GM19467 (cell line): ENCODE measurements at regions not wholly inside any gene's neighbourhood (a gene's known extent, or its start where the extent isn't known, plus 50 kb on each side); places are given as distances from the start of the nearest gene placed in this dataset.
"Not testable (repeated sequence)": the region's sequence is repeated elsewhere in the genome, so short reads cannot be mapped to it uniquely, and the experiment has no call there.

Experiments used
- ATAC-seq: cut with Tn5 transposase; IDR thresholded peaks from one replicate; pipeline ENCODE4 v1.9.1; 2021; ENCODE audit warnings: mild to moderate bottlenecking, moderate library complexity; ENCODE audit not compliant: unreplicated experiment

DNA sequence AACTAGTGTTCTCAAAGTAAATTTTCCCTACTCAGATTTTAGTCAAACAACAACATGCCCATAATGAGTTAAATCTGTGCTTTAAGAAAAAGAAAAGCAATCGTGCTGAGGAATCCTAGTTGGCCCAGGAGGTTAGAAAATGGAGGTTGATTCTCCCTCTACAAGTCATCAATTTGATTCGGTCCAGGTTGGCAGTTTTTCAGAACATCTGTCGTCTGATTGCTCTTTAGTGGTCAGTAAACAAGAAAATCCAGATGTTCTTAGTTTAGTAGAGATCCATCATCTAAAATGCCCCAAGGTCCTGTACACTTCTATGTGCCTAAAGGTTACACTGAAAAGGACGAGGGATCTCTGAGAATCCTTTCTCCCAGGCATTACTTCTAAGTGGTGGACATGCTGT, 659.2 kb downstream of the MTRR start:
- no peak for ATAC-seq

DNA sequence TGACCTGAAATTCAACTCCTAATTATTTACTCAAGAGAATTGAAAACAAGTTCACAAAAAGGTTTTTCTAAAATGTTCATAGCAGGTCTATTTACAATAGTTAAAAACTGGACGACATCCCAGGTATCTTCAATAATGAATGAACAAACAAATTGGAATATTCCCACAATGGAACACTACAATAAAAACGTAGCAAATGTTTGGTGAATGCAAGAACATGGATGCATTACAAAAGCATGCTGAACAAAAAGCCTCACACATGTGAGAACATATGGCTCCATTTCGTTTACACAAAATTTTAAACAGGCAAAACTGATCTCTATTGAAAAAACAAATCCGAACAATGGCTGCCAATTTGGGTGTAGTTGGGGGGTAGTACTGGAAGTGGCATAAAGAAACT, 669.9 kb downstream of the MTRR start:
- ATAC-seq = no peak

DNA sequence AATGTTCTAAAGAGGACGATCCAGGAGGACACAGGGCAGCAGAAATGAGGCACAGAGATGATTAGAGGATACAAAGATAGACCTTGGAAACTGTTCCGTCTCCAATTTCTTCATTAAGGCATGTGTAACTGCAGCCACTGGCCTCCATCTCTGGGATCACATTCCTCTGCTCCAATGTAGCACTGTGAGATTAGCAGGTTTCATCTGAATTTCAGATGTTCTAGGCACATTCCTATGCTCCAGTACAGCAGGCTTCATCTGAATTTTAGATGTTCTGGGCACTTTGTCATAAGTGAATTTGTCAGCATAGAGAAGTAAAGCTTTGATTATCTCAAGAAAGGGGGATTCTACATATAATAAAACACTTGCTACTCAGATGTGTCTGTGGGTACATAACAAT, 671.4 kb downstream of the MTRR start:
- no peak for ATAC-seq

DNA sequence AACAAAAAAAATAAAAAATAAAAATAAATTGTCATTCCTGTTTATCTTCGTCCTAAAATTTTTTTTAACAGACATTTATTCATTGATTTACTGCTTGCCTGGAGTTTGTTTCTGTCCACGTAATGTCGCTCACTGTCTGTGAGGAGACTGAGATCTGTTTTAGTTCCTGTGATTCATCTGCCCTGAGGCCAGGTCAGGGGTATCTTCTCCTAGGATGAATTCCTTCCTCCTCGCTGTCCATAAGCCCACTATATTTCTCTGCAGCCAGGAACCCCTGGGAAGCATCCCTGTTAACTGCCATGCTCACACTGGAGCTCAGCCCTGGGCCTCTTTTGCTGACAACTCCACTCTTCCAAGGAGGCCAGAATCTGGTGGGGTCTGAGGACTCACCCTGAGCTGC, 682.0 kb downstream of the MTRR start:
- no peak for ATAC-seq

DNA sequence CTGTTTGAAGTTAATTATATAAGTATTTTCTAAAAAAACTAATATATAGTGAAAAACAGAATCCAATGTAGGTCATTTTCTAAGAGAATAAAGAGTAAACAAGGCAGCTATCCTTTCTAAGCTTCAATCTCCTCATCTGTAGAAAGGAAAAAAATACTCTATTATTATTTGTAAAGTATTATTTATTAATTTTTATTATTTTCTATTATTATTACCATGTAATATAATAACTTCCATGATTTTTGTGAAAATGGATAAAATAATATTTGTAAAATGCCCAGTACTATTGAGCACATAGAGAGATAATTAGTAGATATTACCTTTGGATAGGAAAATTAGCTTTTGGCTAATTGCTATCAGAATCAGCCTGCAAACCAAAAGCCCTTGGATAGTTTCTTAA, 684.4 kb downstream of the MTRR start:
- ATAC-seq = no peak

DNA sequence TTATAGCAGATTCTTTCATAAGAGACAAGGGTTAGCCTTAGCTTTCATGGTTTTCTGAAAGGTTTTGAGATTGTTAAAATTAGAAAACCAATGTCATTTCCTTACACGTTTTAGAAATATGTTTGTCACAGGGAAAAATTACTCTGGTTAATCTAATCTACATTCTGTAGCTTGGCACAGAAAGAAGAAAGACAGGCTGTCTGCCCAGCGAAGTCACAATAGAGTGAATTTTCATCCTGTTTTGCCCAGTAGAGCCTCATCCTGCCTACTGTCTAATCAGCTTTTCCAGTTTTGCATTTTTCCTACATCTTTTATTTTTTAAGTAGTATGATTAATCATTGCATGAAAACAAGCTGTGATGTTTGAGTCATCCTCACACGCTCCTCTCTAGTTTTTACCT, 688.8 kb downstream of the MTRR start:
- no peak for ATAC-seq

DNA sequence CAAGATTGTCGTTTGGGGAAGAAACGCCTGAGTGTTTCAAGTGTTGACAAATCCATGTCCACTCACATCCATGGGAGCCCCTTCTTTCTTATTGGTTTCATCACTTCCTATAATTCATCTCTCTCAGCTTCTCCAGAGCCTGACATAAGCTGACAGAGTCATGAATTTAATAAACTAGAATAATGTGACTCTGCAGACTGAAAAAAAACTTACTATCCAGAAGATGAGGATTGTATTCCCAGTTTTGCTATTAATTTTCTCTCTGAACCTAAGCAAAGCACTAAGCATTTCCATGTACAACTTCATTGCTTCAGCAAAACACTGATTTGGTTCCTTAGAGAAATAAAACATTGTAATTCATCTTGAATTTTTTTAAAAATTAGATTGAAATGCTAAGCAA, 691.8 kb downstream of the MTRR start:
- ATAC-seq = no peak

DNA sequence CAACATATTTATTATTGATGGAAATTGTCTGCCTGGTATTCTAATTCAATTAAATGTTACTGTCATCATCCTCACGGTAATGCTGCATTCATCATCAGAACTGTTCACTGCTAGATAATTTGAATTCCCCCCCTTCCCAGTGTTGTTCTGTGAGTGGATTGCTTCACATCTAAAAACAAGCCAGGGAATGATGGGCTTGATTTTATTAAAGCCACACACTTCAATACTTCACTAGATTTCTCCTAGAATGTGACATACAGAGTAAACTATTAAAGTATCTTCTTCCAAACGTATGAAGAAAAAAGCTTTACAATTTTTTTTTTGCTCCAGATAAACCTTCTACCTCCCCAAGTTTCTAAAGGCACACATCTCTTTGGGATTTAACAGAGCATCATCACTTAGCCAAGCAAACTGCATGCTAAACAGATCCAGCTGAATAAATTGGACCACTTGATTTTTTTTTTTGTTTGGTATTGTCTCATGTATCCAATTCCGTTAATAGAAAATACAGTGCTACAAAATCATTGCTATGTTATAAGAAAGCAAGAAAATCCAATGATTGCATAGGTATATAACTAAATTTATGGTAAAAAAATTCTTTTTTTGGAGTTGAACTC, 692.4 kb downstream of the MTRR start:
- no peak for ATAC-seq

DNA sequence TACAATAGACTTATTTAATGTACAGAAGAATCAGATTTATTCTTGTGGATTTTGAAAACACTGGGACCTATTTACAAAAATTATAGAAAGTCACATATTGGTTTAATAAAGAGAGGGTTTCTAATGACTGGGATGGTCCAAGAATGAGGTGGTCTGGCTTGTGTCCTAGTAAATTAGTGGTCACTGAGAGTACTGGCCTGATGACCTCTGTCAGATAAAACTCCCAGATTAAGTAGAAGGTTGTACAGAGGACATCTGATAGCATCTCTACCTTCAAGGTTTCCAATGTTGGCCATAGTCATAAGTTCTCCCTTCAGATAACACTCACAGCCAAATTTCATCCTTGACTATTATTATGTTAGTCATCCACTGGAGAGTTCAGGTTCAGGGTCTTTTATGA, 692.9 kb downstream of the MTRR start:
- no peak for ATAC-seq

DNA sequence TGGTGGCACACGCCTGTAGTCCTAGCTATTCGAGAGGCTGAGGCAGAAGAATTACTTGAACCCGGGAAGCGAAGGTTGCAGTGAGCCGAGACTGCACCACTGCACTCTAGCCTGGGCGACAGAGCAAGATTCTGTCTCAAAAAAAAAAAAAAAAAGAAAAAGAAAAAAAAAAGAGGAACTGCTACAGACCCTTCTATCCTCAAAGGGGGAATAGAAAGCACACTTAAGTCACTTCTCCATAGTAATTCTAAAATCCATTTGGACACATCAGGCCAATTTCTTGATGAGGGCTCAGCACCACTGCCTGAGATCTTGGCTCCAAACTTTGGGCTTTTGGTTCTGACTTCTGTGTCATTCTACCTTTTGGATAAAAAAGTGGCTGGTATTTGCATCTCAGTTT, 694.6 kb downstream of the MTRR start:
- not testable (repeated sequence) for ATAC-seq

DNA sequence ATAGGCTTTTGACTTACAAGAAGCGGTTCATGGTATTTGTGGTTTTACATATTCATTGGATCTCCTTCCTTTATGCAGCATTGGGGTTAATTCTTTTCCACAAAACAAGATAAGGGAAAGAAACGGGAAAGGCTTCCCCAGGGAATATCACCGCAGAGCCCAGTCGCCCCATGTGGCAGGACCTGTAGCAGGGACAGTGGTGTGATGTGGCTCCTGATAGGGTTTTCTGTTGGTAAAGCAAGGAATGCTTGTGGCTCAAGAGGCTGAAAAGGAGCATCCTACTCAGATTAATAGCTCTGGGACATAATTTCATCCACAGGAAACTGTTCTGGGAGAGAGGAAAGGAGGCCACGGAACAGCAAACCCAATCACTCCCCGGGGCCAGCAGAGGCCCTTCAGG, 699.9 kb downstream of the MTRR start:
- ATAC-seq = no peak

DNA sequence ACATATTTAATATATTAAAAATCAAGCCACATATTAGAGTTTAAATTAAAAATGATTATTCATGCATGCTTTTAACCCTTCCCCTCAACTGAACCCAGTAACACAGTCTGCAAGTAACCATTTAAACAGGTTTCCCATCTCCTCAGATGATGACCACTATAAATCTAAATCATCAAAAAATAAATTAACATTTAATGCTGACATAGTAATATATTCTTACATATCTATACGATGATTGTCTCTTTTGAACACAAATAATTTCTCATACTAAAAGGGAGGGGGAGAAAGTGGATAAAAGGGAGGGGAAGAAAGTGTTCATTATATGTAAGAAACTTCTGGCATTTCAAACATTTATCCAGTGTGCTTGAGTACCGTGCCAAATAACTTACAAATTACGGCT, 701.6 kb downstream of the MTRR start:
- no peak for ATAC-seq

DNA sequence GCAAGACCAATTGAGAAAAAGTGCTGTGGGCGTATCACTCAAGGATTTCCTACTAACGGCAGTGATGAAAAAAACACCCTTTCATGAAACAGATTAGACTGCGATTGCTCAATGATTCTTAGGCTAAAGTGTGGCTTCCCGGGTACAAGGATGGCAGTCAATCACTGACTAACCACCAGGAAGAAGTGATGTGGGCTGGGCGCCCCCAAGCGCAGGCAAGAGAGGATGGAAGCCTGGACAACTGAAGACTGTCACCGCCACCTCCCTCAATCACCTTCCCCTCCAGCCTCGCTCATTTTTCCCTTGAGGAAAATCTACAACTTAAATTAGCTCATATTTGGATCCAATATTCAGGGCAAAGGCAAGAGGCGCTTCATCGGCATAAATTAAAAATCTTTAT, 707.2 kb downstream of the MTRR start:
- no peak for ATAC-seq

DNA sequence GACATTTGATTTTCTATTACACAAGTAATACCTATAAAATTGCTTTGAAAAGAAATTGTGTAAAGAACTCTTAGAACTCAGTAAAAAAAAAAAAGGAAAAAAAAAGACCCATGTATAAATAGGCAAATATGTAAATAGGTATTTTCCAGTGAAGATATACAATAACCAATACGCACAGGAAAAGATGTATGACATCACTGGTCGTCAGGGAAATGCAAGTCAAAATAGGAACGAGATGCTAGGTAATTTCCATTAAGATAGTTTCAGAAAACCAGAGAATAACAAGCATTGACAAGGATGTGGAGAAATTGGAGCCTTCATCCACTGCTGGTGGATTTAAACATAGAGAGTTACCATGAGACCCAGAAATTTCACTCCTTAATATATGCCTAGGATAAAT, 708.8 kb downstream of the MTRR start:
- no peak for ATAC-seq

DNA sequence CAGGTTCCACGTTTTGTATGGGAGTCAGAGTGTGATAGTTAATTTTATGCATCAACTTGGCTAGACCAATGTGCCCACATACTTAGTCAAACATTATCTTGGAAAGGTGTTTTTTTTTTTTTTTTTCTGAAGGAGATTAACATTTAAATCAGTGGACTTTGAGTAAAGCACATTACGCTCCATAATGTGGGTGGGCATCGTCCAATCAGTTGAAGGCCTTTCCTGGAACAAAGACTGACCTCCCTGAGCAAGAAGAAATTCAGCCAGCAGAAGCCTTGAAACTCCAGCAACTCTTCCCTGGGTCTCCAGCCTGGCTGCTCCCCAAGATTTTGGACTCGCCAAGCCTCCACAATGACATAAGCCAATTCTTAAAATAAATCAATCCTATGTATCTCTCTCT, 711.4 kb downstream of the MTRR start:
- ATAC-seq = no peak

DNA sequence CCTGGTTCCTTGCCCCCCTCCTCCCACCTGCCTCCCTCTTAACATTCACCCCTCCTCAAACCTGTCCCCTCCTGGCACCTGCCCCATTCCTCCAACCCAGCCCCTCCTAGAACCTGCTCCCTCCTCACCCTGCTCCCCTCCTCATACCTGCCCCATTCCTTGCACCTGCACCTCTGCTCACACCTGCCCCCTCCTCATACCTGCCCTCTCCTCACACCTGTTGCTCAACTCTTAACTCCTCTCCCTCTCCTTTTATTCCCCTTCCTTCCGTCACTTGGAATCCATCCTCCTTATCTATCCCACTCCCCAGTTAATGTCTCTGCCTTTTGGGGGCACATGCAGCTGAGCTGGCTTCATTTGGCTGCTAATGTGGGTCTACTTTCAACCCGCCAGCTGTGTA, 712.1 kb downstream of the MTRR start:
- ATAC-seq = no peak

DNA sequence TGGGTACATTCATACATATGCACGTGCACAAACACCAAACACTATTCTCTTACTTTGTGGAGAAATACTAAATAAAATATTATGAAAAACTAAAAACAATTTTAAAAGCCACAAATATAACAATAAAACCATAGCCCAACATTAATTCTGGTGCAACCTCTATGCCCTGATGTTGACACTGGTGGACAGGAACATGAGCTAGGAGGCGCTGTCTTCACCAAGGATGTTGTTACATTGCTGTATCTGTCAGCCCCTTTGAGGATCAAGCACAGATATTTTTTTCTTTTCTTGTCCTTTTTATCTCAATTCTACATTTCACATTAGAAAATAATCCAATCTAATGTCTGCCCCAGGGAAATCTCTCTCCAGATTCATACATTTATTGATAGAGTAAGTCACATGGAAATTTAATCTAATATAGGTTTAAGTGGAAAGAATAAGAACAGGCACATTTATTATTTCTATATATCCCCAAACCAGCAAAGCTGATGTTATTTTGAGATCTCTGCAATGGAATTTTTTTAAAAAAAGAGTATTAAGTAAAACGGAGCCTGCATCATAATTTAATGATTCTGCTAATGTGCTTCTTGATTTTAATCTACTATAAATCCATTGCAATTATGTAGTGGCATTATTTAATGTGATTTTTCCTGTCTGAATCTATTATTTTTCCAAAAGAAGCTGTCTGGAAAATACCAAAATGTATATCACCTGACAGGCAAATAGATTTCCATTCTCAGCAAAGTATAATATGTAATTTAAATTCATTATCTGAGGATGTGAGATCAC, 716.5 kb downstream of the MTRR start:
- no peak for ATAC-seq

DNA sequence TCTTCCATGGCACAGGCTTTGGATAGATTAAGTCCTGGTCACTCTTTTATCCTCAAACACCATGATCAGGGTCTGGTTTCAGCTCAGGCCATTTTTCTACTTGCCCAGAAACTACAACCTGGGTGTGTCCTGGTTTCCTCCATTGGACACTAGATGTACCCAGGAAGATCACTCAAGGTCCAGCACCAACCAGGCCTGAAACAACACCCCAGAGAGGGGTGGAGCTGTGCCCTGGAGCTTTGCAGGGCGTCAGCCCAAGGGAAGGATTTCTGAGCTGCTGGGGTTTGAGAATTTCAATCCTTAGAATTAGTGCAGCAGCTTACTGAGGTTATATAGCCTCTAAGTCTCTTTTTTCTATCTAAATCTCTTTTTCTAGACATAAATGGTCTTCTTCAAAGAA, 722.0 kb downstream of the MTRR start:
- ATAC-seq = no peak

DNA sequence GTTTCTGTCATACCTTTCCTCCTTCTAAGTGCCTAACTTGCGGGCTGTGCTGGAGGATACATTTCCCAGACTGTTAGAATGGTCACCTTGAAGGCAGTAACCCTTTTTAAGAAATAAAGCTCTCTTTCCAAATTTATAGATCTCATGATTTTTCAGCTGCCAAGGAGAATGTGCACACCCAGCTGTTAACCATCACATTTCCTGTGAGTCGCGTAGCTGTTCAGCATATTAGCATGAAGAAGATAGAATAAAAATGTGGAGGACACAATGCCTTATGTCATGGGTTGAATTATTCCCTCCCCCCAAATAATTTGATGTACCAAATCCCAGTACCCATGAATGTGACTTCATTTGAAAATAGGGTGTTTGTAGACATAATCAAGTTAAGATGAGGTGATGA, 729.4 kb downstream of the MTRR start:
- no peak for ATAC-seq

DNA sequence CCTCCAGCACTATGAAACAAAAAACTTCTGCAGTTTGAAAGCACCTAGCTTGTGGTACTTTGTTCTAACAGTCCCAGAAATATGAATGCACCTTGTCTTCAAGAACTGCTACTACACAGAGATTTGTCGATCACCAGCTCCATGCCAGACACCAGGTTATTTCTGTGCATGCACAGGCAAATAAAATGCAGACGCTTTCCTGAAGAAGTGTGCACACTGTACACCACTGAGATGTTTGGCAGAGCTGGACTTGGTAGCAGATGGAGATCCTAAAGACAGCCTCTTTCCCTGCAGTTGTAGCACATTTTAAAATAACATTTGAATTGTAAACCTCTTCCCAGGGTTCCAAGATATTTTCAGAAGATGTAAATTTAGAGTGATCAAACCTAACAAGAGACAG, 730.0 kb downstream of the MTRR start:
- no peak for ATAC-seq

DNA sequence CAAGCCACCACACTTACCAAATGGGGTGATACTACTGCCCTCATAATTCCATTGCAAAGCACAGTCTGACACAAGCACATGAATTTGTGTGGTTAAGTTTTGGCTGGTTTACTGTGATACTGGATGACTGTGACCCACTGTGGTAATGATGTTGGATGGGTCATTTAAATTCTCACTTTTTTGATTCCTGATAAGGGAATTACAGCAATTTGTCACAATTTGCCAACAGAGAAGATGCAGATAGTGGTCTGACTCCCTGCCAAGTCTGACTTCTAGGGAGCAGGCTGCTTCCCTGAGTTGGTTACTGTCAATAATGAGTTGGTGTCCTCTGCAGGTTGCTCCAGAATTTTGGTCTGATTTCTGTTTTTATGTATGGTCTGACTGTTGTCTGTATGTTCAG, 731.9 kb downstream of the MTRR start:
- no peak for ATAC-seq

DNA sequence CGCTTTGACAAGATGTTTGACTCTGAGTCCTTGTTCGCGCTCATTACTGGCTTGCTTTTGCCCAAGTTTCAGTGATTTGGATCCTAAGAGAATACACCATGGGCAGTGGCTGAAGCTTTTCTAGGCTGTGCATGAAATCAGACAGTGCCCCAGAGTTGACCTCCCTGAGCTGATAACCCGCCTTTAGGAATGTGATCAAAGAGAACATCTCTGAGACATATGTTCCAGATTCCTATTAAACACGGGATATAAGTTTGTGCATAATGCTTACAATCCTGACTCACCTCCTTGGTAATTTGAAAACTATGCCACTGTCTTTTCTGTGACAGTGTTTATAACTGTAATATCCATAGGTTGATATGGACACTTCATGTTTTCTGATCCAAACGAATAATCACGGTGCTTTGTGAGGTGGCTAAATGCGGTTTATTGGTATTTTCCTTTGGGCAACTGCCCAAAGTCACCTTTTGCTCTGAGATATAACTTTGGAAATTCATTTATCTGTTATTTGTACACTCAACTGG, 732.9 kb downstream of the MTRR start:
- ATAC-seq = no peak

DNA sequence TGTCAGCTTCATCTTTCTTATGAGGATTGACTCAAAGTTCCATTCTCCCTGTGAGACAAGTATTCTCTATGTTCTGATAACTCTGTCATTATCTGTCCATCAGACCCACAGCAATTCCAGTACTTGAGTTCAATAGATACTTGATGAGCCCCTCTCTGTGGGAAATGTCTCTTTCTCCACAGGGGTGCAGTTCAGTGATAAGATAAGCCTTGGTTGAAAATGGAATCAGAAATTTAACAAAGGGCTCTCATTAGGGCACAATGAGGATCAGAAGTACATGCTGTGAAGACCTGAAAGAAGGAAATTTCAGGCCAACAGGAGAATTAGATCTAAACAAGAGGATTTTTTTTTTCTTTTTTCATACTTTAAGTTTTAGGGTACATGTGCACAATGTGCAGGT, 737.3 kb downstream of the MTRR start:
- ATAC-seq = no peak
